A549 (cell line): ENCODE measurements at regions not wholly inside any gene's neighbourhood (a gene's known extent, or its start where the extent isn't known, plus 50 kb on each side); places are given as distances from the start of the nearest gene placed in this dataset.

Source experiments
- ATAC-seq, 2 experiments: fragments of 200-7000 bp in 1 of 2; fragments of >200 bp in 1 of 2; cut with Nextera tagmentation in 1 of 2; cut with Tn5 transposase in 1 of 2; 3 replicates each; pipeline versions ENCODE4 v1.8.0 to v1.9.1; 2018 to 2020; ENCODE audit warnings: mild to moderate bottlenecking in 1 of 2, moderate library complexity in 1 of 2
- CTCF ChIA-PET: fragments of 300-600 bp; sonication (Branson Sonifier 250); formaldehyde crosslinking; extraction: SDS; loops from one replicate; lab custom pipeline; 2021; ENCODE audit warnings: antibody characterized with exemption, inconsistent platforms; lab: Yijun Ruan, JAX
- POLR2A ChIA-PET: fragments of 350-600 bp; formaldehyde crosslinking; extraction: SDS; loops from one replicate; lab custom pipeline; 2021; ENCODE audit warnings: antibody characterized with exemption, inconsistent platforms; lab: Yijun Ruan, JAX
- DNase-seq, 2 experiments: peaks; one replicate each; pipeline versions ENCODE4 v3.0.0 to v3.0.0-alpha.2; 2011 to 2016; ENCODE audit warnings: low read depth in 1 of 2, low spot score in 1 of 2
- FAIRE-seq: peaks from 2 replicates; lab custom pipeline; 2011; peaks lifted over from hg19 to GRCh38; lab: Jason Lieb, UNC
- H3K27ac ChIP-seq, 2 experiments: fragments of >200 bp; sonication (Bioruptor Twin); formaldehyde crosslinking; 3 replicates each; pipeline ENCODE4 v1.5.1; 2016 to 2017
- H3K4me1 ChIP-seq: fragments of >200 bp; sonication (Bioruptor Twin); formaldehyde crosslinking; 3 replicates; pipeline ENCODE4 v1.6.1; 2016
- H3K4me2 ChIP-seq: fragments of >200 bp; sonication (Bioruptor Twin); formaldehyde crosslinking; 3 replicates; pipeline ENCODE4 v1.6.1; 2016
- H3K4me3 ChIP-seq: fragments of >200 bp; sonication (Bioruptor Twin); formaldehyde crosslinking; 3 replicates; pipeline ENCODE4 v1.5.1; 2016
- H3K9me3 ChIP-seq: fragments of >200 bp; sonication (Bioruptor Twin); formaldehyde crosslinking; 3 replicates; pipeline ENCODE4 v1.6.1; 2016
- CEBPB ChIP-seq, 2 experiments: fragments of >200 bp in 1 of 2; sonication (Bioruptor Twin) in 1 of 2; formaldehyde crosslinking in 1 of 2; IDR thresholded peaks; 2 replicates each; pipeline ENCODE4 v1.6.1; 2012 to 2016
- EHF ChIP-seq: fragments of 250-450 bp; sonication (Bioruptor Pico); IDR thresholded peaks from 2 replicates; pipeline ENCODE4 v1.5.0; 2020; ENCODE audit warnings: mild to moderate bottlenecking
- FOSB ChIP-seq: fragments of 250-450 bp; sonication (Bioruptor Pico); IDR thresholded peaks from 2 replicates; pipeline ENCODE4 v1.5.0; 2020; ENCODE audit warnings: mild to moderate bottlenecking, moderate library complexity
- FOXS1 ChIP-seq: fragments of 250-450 bp; sonication (Bioruptor Pico); IDR thresholded peaks from 2 replicates; pipeline ENCODE4 v1.5.0; 2020; ENCODE audit warnings: mild to moderate bottlenecking, moderate library complexity
- GATA3 ChIP-seq: IDR thresholded peaks from 2 replicates; pipeline ENCODE4 v1.6.1; 2012; ENCODE audit warnings: borderline replicate concordance
- HEYL ChIP-seq: fragments of 250-450 bp; sonication (Bioruptor Pico); IDR thresholded peaks from 2 replicates; pipeline ENCODE4 v1.8.0; 2021; ENCODE audit warnings: mild to moderate bottlenecking, moderate library complexity
- JUN ChIP-seq, 2 experiments: fragments of >200 bp; sonication (Bioruptor Twin); formaldehyde crosslinking; IDR thresholded peaks; 2 replicates in 1 of 2; 3 replicates in 1 of 2; pipeline ENCODE4 v1.6.1; 2016 to 2017
- MAFK ChIP-seq: fragments of 450-650 bp; IDR thresholded peaks from 2 replicates; pipeline ENCODE4 v1.6.1; 2014; ENCODE audit not compliant: partially characterized antibody
- MYC ChIP-seq: IDR thresholded peaks from 2 replicates; pipeline ENCODE4 v1.6.1; 2012; ENCODE audit warnings: mild to moderate bottlenecking, inconsistent platforms, low read length, improper control_type of control experiment, borderline replicate concordance
- NFE2L2 ChIP-seq: fragments of 150-350 bp; conservative IDR thresholded peaks from 2 replicates; pipeline ENCODE4 v1.6.1; 2014; ENCODE audit warnings: low read length
- NR3C1 ChIP-seq: fragments of >200 bp; sonication (Bioruptor Twin); formaldehyde crosslinking; IDR thresholded peaks from 3 replicates; pipeline ENCODE4 v1.6.1; 2017
- POLR2AphosphoS2 ChIP-seq: conservative IDR thresholded peaks from 2 replicates; pipeline ENCODE4 v1.6.1; 2012; ENCODE audit warnings: low read length, improper control_type of control experiment, inconsistent platforms
- RARB ChIP-seq: fragments of 250-450 bp; sonication (Bioruptor Pico); IDR thresholded peaks from 2 replicates; pipeline ENCODE4 v1.8.0; 2021; ENCODE audit warnings: mild to moderate bottlenecking, moderate library complexity
- RFX5 ChIP-seq: fragments of 450-650 bp; IDR thresholded peaks from 2 replicates; pipeline ENCODE4 v1.7.1; 2014; ENCODE audit warnings: antibody characterized with exemption, mild to moderate bottlenecking, moderate library complexity
- TFCP2L1 ChIP-seq: fragments of 250-450 bp; sonication (Bioruptor Pico); IDR thresholded peaks from 2 replicates; pipeline ENCODE4 v1.5.0; 2021; ENCODE audit warnings: mild to moderate bottlenecking
- ZSCAN20 ChIP-seq: fragments of 250-450 bp; sonication (Bioruptor Pico); IDR thresholded peaks from 2 replicates; pipeline ENCODE4 v1.8.0; 2022; ENCODE audit warnings: mild to moderate bottlenecking, moderate library complexity
- WGBS: methylation state at CpG from one replicate; pipeline ENCODE4 v1.1.6; 2017; ENCODE audit errors: missing lambda C conversion rate; 5-methylcytosine and 5-hydroxymethylcytosine counted together
- TF ChIP-seq, protein P1 (sequence below): fragments of 250-450 bp; sonication (Bioruptor Pico); IDR thresholded peaks from 2 replicates; pipeline ENCODE4 v1.5.0; 2020; ENCODE audit warnings: low read depth, mild to moderate bottlenecking, moderate library complexity
- TF ChIP-seq, protein P2 (sequence below): fragments of >200 bp; sonication (Bioruptor Twin); formaldehyde crosslinking; IDR thresholded peaks from 2 replicates; pipeline ENCODE4 v1.6.1; 2016
- TF ChIP-seq, protein P3 (sequence below): IDR thresholded peaks from 2 replicates; pipeline ENCODE4 v1.6.1; 2012
- TF ChIP-seq, protein P4 (sequence below): IDR thresholded peaks from 2 replicates; pipeline ENCODE4 v1.6.1; 2012
- TF ChIP-seq, protein P5 (sequence below): fragments of >200 bp; sonication (Bioruptor Twin); formaldehyde crosslinking; IDR thresholded peaks from 3 replicates; pipeline ENCODE4 v1.5.1; 2016
- TF ChIP-seq, protein P6 (sequence below): fragments of 450-650 bp; IDR thresholded peaks from 2 replicates; pipeline ENCODE4 v1.6.1; 2014; ENCODE audit warnings: antibody characterized with exemption
- TF ChIP-seq, protein P7 (sequence below): fragments of 150-350 bp; IDR thresholded peaks from 2 replicates; pipeline ENCODE4 v1.6.1; 2014; ENCODE audit warnings: low read depth, mild to moderate bottlenecking, low read length

DNA sequence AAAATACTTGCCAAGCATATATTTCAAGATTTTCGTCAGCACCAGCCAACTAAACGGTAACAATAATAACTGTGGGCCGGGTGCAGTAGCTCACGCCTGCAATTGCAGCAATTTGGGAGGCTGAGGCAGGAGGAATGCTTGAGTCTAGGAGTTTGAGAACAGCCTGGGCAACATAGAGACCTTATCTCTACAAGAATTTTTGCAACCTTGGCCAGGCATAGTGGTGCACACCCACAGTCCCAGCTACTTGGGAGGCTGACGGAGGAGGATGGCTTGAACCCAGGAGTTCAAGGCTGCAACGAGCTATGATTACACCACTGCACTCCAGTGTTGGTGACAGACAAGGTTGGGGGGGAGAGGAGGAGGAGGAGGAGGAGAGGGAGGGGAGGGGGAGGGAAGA is 145.0 kb upstream of the TIAM1 start:
- no peaks in the 10 kb centered on the region for H3K4me1 ChIP-seq
- H3K4me3 ChIP-seq: no peak overlapping the region
- WGBS: 61% methylated on average over 5 of the region's 6 CpGs
- H3K9me3 ChIP-seq: no peaks in the 10 kb centered on the region
- no peak overlapping the region for H3K4me2 ChIP-seq
- no peak for FAIRE-seq
- no peak for ATAC-seq
- TF ChIP-seq, protein P1, sequence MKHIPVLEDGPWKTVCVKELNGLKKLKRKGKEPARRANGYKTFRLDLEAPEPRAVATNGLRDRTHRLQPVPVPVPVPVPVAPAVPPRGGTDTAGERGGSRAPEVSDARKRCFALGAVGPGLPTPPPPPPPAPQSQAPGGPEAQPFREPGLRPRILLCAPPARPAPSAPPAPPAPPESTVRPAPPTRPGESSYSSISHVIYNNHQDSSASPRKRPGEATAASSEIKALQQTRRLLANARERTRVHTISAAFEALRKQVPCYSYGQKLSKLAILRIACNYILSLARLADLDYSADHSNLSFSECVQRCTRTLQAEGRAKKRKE (CRISPR knock-in tag): no peak
- TF ChIP-seq EHF (CRISPR knock-in tag) (no peak), TFCP2L1 (CRISPR knock-in tag) (no peak), HEYL (CRISPR knock-in tag) (no peak), RFX5 (no peak), CEBPB (IDR thresholded peaks at IDR 0.05) (no peak), FOSB (no peak), POLR2AphosphoS2 (no peak), MAFK (no peak), RARB (CRISPR knock-in tag) (no peak)
- TF ChIP-seq, protein P2, sequence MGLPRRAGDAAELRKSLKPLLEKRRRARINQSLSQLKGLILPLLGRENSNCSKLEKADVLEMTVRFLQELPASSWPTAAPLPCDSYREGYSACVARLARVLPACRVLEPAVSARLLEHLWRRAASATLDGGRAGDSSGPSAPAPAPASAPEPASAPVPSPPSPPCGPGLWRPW: no peak
- TF ChIP-seq, protein P3, sequence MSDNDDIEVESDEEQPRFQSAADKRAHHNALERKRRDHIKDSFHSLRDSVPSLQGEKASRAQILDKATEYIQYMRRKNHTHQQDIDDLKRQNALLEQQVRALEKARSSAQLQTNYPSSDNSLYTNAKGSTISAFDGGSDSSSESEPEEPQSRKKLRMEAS: no peak
- TF ChIP-seq, protein P4, sequence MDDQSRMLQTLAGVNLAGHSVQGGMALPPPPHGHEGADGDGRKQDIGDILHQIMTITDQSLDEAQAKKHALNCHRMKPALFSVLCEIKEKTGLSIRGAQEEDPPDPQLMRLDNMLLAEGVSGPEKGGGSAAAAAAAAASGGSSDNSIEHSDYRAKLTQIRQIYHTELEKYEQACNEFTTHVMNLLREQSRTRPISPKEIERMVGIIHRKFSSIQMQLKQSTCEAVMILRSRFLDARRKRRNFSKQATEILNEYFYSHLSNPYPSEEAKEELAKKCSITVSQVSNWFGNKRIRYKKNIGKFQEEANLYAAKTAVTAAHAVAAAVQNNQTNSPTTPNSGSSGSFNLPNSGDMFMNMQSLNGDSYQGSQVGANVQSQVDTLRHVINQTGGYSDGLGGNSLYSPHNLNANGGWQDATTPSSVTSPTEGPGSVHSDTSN: no peak
- TF ChIP-seq, protein P5, sequence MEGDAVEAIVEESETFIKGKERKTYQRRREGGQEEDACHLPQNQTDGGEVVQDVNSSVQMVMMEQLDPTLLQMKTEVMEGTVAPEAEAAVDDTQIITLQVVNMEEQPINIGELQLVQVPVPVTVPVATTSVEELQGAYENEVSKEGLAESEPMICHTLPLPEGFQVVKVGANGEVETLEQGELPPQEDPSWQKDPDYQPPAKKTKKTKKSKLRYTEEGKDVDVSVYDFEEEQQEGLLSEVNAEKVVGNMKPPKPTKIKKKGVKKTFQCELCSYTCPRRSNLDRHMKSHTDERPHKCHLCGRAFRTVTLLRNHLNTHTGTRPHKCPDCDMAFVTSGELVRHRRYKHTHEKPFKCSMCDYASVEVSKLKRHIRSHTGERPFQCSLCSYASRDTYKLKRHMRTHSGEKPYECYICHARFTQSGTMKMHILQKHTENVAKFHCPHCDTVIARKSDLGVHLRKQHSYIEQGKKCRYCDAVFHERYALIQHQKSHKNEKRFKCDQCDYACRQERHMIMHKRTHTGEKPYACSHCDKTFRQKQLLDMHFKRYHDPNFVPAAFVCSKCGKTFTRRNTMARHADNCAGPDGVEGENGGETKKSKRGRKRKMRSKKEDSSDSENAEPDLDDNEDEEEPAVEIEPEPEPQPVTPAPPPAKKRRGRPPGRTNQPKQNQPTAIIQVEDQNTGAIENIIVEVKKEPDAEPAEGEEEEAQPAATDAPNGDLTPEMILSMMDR: no peak
- DNase-seq: no peak
- POLR2A ChIA-PET: no interaction called here
- H3K27ac ChIP-seq: no peak overlapping the region
- CTCF ChIA-PET: interaction anchor here (1.0 kb wide), 1 partner anchor 9 kb away, joined by 3 read pairs; no protein-coding TSS in a partner anchor

DNA sequence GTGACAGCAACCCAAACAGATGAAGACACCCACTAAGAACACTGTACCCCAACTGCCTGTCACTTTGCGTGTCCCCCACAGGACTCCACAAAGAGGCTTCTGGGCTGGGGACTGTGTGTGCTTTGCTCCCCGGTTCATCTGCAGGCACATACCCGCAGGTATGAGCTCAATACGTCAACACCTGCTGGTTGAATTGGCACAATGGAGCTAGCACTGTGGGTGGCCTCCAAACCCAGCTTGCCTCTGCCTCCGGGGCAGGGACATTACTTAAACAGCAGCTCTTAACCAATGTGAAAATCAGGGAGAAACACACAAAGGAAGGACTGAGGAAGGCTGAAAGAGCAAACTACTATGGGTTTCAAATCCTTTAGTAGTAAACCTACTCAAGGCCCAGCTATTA is 140.2 kb upstream of the TIAM1 start:
- TF ChIP-seq GATA3 (no peak), FOXS1 (CRISPR knock-in tag) (no peak), NFE2L2 (no peak), ZSCAN20 (no peak), JUN (IDR thresholded peaks at IDR 0.05) (no peak), MYC (no peak), NR3C1 (no peak)
- TF ChIP-seq, protein P6, sequence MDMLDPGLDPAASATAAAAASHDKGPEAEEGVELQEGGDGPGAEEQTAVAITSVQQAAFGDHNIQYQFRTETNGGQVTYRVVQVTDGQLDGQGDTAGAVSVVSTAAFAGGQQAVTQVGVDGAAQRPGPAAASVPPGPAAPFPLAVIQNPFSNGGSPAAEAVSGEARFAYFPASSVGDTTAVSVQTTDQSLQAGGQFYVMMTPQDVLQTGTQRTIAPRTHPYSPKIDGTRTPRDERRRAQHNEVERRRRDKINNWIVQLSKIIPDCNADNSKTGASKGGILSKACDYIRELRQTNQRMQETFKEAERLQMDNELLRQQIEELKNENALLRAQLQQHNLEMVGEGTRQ: no peak
- TF ChIP-seq, protein P7, sequence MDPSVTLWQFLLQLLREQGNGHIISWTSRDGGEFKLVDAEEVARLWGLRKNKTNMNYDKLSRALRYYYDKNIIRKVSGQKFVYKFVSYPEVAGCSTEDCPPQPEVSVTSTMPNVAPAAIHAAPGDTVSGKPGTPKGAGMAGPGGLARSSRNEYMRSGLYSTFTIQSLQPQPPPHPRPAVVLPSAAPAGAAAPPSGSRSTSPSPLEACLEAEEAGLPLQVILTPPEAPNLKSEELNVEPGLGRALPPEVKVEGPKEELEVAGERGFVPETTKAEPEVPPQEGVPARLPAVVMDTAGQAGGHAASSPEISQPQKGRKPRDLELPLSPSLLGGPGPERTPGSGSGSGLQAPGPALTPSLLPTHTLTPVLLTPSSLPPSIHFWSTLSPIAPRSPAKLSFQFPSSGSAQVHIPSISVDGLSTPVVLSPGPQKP: no peak
- TF ChIP-seq, all 56 proteins: peak for 0
- Histone ChIP-seq H3K27ac (no peak overlapping the region), H3K4me2 (no peak overlapping the region), H3K4me1 (no peaks in the 10 kb centered on the region), H3K9me3 (no peaks in the 10 kb centered on the region), H3K4me3 (no peak overlapping the region)
- WGBS: 0% methylated on average over 2 of the region's 5 CpGs
- ATAC-seq: no peak
- ChIA-PET POLR2A (no interaction called here), CTCF (no interaction called here)
- FAIRE-seq: no peak
- DNase-seq: no peak
